ENCODE measurements at regions not wholly inside any gene's neighbourhood (a gene's known extent, or its start where the extent isn't known, plus 50 kb on each side); places are given as distances from the start of the nearest gene placed in this dataset.

- no peak for TF ChIP-seq CTCF (IDR thresholded peaks at IDR 0.05; ENCODE audit: low read length)
- TF ChIP-seq EZH2phosphoT487 (IDR thresholded peaks at IDR 0.05; ENCODE audit: low read length), result no peak
- TF ChIP-seq EZH2 (optimal IDR thresholded peaks at IDR 0.05; ENCODE audit: low read depth, low read length), result no peak
Measured at GRCh38 chrX:121649417-121649816, 602.0 kb downstream of the GLUD2 start.
